ENCODE measurements at regions not wholly inside any gene's neighbourhood (a gene's known extent, or its start where the extent isn't known, plus 50 kb on each side); places are given as distances from the start of the nearest gene placed in this dataset.

DNA sequence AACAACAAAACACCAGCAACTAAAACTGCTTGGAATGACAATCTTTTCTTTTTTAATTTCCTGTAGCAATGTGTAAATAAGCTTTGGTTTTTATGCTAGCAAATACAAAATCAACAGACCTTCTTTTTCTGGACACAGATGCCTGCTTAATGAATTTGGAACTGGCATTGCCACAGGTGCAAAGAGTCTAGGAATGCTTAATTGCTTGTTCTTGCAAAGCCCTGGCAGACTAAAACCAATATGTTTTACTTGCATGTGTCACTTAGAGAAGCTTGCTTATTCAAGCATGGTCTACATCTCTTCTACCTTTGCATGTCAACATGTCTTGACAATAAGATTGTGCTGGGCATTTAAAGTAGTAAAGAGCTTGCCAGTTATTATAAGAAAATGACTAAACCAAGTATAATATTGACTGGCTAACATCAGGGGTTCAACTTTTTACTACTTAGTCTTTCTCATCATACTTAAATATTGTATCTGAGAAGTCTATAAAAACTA is 656.7 kb upstream of the NDST4 start:
- TF ChIP-seq, protein P1, sequence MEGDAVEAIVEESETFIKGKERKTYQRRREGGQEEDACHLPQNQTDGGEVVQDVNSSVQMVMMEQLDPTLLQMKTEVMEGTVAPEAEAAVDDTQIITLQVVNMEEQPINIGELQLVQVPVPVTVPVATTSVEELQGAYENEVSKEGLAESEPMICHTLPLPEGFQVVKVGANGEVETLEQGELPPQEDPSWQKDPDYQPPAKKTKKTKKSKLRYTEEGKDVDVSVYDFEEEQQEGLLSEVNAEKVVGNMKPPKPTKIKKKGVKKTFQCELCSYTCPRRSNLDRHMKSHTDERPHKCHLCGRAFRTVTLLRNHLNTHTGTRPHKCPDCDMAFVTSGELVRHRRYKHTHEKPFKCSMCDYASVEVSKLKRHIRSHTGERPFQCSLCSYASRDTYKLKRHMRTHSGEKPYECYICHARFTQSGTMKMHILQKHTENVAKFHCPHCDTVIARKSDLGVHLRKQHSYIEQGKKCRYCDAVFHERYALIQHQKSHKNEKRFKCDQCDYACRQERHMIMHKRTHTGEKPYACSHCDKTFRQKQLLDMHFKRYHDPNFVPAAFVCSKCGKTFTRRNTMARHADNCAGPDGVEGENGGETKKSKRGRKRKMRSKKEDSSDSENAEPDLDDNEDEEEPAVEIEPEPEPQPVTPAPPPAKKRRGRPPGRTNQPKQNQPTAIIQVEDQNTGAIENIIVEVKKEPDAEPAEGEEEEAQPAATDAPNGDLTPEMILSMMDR (conservative IDR thresholded peaks at IDR 0.05; ENCODE audit: low read depth, low read length), result no peak
- TF ChIP-seq EZH2 (IDR thresholded peaks at IDR 0.05; ENCODE audit: low read length, unreplicated experiment), result no peak

Data from PC-3 (cell line).